ENCODE measurements at regions not wholly inside any gene's neighbourhood (a gene's known extent, or its start where the extent isn't known, plus 50 kb on each side); places are given as distances from the start of the nearest gene placed in this dataset.
"Not testable (repeated sequence)": the region's sequence is repeated elsewhere in the genome, so short reads cannot be mapped to it uniquely, and the experiment has no call there.

- no peak for DNase-seq
Observed at GRCh38 chr1:219430419-219430818, 182.5 kb downstream of the ZC3H11B start.

GRCh38 chr1:219428651-219429050 is 184.3 kb downstream of the ZC3H11B start:
- no peak for DNase-seq

- no peak for DNase-seq
Observed at GRCh38 chr1:219427989-219428388, 184.9 kb downstream of the ZC3H11B start.

- DNase-seq = no peak
Observed at GRCh38 chr1:219427403-219427802, 185.5 kb downstream of the ZC3H11B start.

- DNase-seq = no peak
Observed at GRCh38 chr1:219422811-219423598, 189.9 kb downstream of the ZC3H11B start.

- no peak for DNase-seq
Observed at GRCh38 chr1:219420913-219421312, 192.0 kb downstream of the ZC3H11B start.

GRCh38 chr1:219419860-219420259 is 193.0 kb downstream of the ZC3H11B start:
- no peak for DNase-seq

GRCh38 chr1:219419065-219419464 is 193.8 kb downstream of the ZC3H11B start:
- no peak for DNase-seq

GRCh38 chr1:219417610-219418009 is 195.3 kb downstream of the ZC3H11B start:
- no peak for DNase-seq

- DNase-seq = peak; percentile 10 to 24
Observed at GRCh38 chr1:219416598-219417238, 196.2 kb downstream of the ZC3H11B start.

GRCh38 chr1:219415915-219416314 is 197.0 kb downstream of the ZC3H11B start:
- DNase-seq = no peak

GRCh38 chr1:219415433-219415832 is 197.5 kb downstream of the ZC3H11B start:
- no peak for DNase-seq

GRCh38 chr1:219414250-219414649 is 198.7 kb downstream of the ZC3H11B start:
- no peak for DNase-seq

- DNase-seq = no peak
Observed at GRCh38 chr1:219413536-219413935, 199.4 kb downstream of the ZC3H11B start.

GRCh38 chr1:219412772-219413171 is 200.1 kb downstream of the ZC3H11B start:
- DNase-seq = no peak

- not testable (repeated sequence) for DNase-seq
Observed at GRCh38 chr1:219410721-219411120, 202.2 kb downstream of the ZC3H11B start.

GRCh38 chr1:219405531-219406331 is 207.2 kb downstream of the ZC3H11B start:
- DNase-seq = no peak

- DNase-seq = no peak
Observed at GRCh38 chr1:219404629-219405028, 208.3 kb downstream of the ZC3H11B start.

GRCh38 chr1:219402925-219403324 is 210.0 kb downstream of the ZC3H11B start:
- no peak for DNase-seq

GRCh38 chr1:219401724-219402625 is 210.9 kb downstream of the ZC3H11B start:
- DNase-seq = no peak

- DNase-seq = no peak
Observed at GRCh38 chr1:219399446-219399845, 213.5 kb downstream of the ZC3H11B start.

- DNase-seq = no peak
Observed at GRCh38 chr1:219398815-219399396, 214.0 kb downstream of the ZC3H11B start.
